Activated T-cell treated with anti-CD3 and anti-CD28 coated beads, Interleukin-2, amount 50 U/mL, for 72 hours (primary cell): ENCODE measurements at regions not wholly inside any gene's neighbourhood (a gene's known extent, or its start where the extent isn't known, plus 50 kb on each side); places are given as distances from the start of the nearest gene placed in this dataset.

ENCODE experiments used
- ATAC-seq, 2 donors: fragments of 150-1000 bp; cut with Tn5 transposase; replicated peaks in 1 of 2; 2 replicates each; pipeline ENCODE4 v1.10.0; 2021; ENCODE audit warnings: moderate library complexity in 2 of 2, mild to moderate bottlenecking in 1 of 2
- DNase-seq, 2 donors: peaks; one replicate each; pipeline ENCODE4 v3.0.0; 2021 to 2022; ENCODE audit warnings: mixed read lengths in 1 of 2
- H3K27ac Mint-ChIP-seq: one replicate; pipeline ENCODE4 v1.8.0; 2022; ENCODE audit warnings: mild to moderate bottlenecking, moderate library complexity, mixed read lengths
- H3K27me3 Mint-ChIP-seq: one replicate; pipeline ENCODE4 v1.8.0; 2022; ENCODE audit warnings: low read depth, mixed read lengths
- H3K36me3 Mint-ChIP-seq, 2 donors: one replicate each; pipeline ENCODE4 v1.8.0; 2022; ENCODE audit warnings: mixed read lengths in 2 of 2, mild to moderate bottlenecking in 1 of 2; ENCODE audit not compliant: insufficient read depth in 2 of 2
- H3K4me1 Mint-ChIP-seq: one replicate; pipeline ENCODE4 v1.8.0; 2022; ENCODE audit warnings: low read depth, mixed read lengths
- H3K4me3 Mint-ChIP-seq, 2 donors: one replicate each; pipeline ENCODE4 v1.8.0; 2022; ENCODE audit warnings: mild to moderate bottlenecking in 2 of 2, mixed read lengths in 2 of 2, moderate library complexity in 2 of 2
- H3K9me3 Mint-ChIP-seq, 2 donors: one replicate each; pipeline ENCODE4 v1.8.0; 2022; ENCODE audit warnings: mixed read lengths in 2 of 2

- H3K4me3 Mint-ChIP-seq, result no peak overlapping the region
- H3K9me3 Mint-ChIP-seq, result peaks cover 8 to 10% of the 10 kb centered on the region in 2 donors
- no peaks in the 10 kb centered on the region for H3K36me3 Mint-ChIP-seq
- no peaks in the 10 kb centered on the region for H3K4me1 Mint-ChIP-seq
- no peaks in the 10 kb centered on the region for H3K27me3 Mint-ChIP-seq
- DNase-seq (no peak), ATAC-seq (no peak)
- no peak overlapping the region for H3K27ac Mint-ChIP-seq
Observed at GRCh38 chr9:115946530-115946929, 207.1 kb upstream of the PAPPA start.

- Mint-ChIP-seq H3K4me3 (no peak overlapping the region), H3K9me3 (peaks cover 6 to 8% of the 10 kb centered on the region in 2 donors), H3K4me1 (no peaks in the 10 kb centered on the region), H3K27ac (no peak overlapping the region), H3K27me3 (no peaks in the 10 kb centered on the region), H3K36me3 (no peaks in the 10 kb centered on the region)
- DNase-seq (no peak), ATAC-seq (no peak)
Observed at GRCh38 chr9:115951977-115952376, 201.6 kb upstream of the PAPPA start.

GRCh38 chr9:115952430-115953292 is 200.9 kb upstream of the PAPPA start:
- ATAC-seq (no peak), DNase-seq (no peak)
- H3K27me3 Mint-ChIP-seq, result no peaks in the 10 kb centered on the region
- peaks cover 6 to 8% of the 10 kb centered on the region in 2 donors for H3K9me3 Mint-ChIP-seq
- no peaks in the 10 kb centered on the region for H3K4me1 Mint-ChIP-seq
- no peak overlapping the region for H3K27ac Mint-ChIP-seq
- H3K4me3 Mint-ChIP-seq, result no peak overlapping the region
- no peaks in the 10 kb centered on the region for H3K36me3 Mint-ChIP-seq

DNA sequence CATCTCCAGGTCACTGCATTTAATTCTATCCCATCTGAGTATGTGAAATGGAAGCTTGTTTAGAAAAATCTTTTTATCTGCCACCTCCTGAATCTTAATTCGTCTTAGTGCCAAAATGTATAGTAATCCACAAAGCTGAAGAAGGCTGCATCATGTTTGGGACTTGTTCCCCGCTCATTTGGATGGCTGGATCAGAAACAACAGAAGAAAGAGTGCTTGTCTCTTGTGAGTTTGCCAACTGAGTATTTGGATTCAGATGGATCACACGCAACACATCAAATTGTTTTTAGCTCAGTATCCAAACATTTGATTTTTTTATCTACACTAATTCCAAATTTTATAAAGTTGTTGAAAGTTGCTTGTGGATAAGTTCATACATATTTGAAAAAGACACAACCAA is 197.2 kb upstream of the PAPPA start:
- no peaks in the 10 kb centered on the region for H3K27me3 Mint-ChIP-seq
- ATAC-seq (no peak), DNase-seq (no peak)
- H3K36me3 Mint-ChIP-seq, result no peaks in the 10 kb centered on the region
- no peak overlapping the region for H3K27ac Mint-ChIP-seq
- H3K4me3 Mint-ChIP-seq, result no peak overlapping the region
- no peaks in the 10 kb centered on the region for H3K4me1 Mint-ChIP-seq
- H3K9me3 Mint-ChIP-seq, result peaks cover 3% of the 10 kb centered on the region in 2 donors

DNA sequence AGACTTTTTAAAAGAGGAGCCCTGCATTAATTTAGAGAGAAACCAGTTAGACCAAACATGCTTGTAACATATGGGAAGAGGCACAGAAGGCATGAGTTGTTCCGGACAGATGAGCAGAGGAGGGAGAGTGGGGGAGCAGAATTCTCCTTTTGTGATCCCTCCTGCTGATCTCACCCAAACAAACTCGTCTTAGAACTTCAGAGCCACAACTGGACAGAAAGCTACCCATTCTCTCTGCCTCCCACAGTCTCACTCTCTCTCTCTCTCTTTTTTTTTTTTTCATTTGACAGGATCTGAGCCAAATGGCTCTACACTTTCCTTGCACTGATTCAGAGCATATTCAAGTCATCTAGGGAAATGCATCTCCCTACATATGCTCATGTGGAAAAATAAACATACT is 196.0 kb upstream of the PAPPA start:
- Mint-ChIP-seq H3K4me1 (no peaks in the 10 kb centered on the region), H3K27me3 (no peaks in the 10 kb centered on the region), H3K27ac (no peak overlapping the region), H3K36me3 (no peaks in the 10 kb centered on the region), H3K9me3 (peaks cover 4% of the 10 kb centered on the region in 2 donors), H3K4me3 (no peak overlapping the region)
- ATAC-seq, result no peak
- DNase-seq, result no peak

- H3K9me3 Mint-ChIP-seq, result peaks cover 7 to 17% of the 10 kb centered on the region in 2 donors
- no peak for DNase-seq
Observed at GRCh38 chr9:115964710-115965347, 188.8 kb upstream of the PAPPA start.

GRCh38 chr9:115966660-115967059 is 186.9 kb upstream of the PAPPA start:
- no peak for DNase-seq
- H3K4me3 Mint-ChIP-seq, result no peak overlapping the region
- H3K4me1 Mint-ChIP-seq, result no peaks in the 10 kb centered on the region
- no peaks in the 10 kb centered on the region for H3K27me3 Mint-ChIP-seq
- H3K27ac Mint-ChIP-seq, result no peak overlapping the region
- H3K9me3 Mint-ChIP-seq, result peaks cover 4 to 16% of the 10 kb centered on the region in 2 donors
- H3K36me3 Mint-ChIP-seq, result peaks cover 1% of the 10 kb centered on the region in 2 donors
- ATAC-seq, result no peak

More at GRCh38 chr9:115964710-115965347, 188.8 kb upstream of the PAPPA start:
- Mint-ChIP-seq H3K4me1 (no peaks in the 10 kb centered on the region), H3K4me3 (no peak overlapping the region), H3K27me3 (no peaks in the 10 kb centered on the region), H3K27ac (no peak overlapping the region), H3K36me3 (peaks cover 1% of the 10 kb centered on the region in 2 donors)
- ATAC-seq, result no peak

GRCh38 chr9:115969096-115969495 is 184.5 kb upstream of the PAPPA start:
- ATAC-seq, result no peak
- H3K4me3 Mint-ChIP-seq, result no peak overlapping the region
- no peaks in the 10 kb centered on the region for H3K27me3 Mint-ChIP-seq
- DNase-seq, result no peak
- H3K9me3 Mint-ChIP-seq, result peaks cover 3 to 13% of the 10 kb centered on the region in 2 donors
- H3K36me3 Mint-ChIP-seq, result peaks cover 1% of the 10 kb centered on the region in 2 donors
- H3K4me1 Mint-ChIP-seq, result no peaks in the 10 kb centered on the region
- no peak overlapping the region for H3K27ac Mint-ChIP-seq

GRCh38 chr9:115972362-115972761 is 181.2 kb upstream of the PAPPA start:
- peaks cover 3 to 12% of the 10 kb centered on the region in 2 donors for H3K9me3 Mint-ChIP-seq
- DNase-seq (no peak), ATAC-seq (no peak)
- H3K27ac Mint-ChIP-seq, result no peak overlapping the region
- no peaks in the 10 kb centered on the region for H3K4me1 Mint-ChIP-seq
- H3K4me3 Mint-ChIP-seq, result no peak overlapping the region
- H3K36me3 Mint-ChIP-seq, result peaks cover 1% of the 10 kb centered on the region in 2 donors
- H3K27me3 Mint-ChIP-seq, result no peaks in the 10 kb centered on the region

DNA sequence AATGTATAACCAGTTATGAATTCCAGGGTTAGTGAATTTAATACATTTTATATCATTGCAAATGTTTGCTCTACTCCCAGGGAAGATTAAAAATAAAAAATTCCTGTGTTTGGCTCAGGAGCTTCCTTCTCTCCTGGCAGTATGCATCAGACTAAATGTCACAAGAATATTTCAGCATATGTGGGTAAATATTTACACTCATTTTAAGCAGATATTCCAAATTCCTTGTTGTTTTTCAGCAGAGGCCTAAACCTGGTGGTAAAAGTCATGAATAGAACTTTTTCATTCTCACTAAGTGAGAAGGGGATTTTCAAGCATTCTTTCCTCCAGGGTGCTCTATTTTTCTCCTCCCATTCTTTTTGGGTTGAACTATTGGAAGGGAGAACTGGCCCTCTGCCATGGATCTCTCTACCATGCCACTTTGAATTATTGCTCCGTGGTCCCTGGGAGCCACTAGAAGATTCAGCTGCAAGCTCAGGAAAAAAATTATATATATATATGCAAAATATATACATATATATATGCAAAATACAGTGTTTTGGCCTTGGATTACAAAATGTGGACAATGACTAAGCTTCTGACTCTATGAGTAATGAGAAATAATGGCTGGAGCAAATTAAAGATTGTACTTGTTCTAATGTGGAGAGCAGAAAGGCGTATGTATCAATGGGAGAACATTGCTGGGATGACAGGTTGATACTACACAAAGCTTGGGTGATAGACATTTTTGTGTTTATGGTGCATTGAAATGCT is 180.6 kb upstream of the PAPPA start:
- Mint-ChIP-seq H3K27ac (no peak overlapping the region), H3K27me3 (no peaks in the 10 kb centered on the region), H3K9me3 (peaks cover 2 to 11% of the 10 kb centered on the region in 2 donors), H3K4me3 (no peak overlapping the region), H3K4me1 (no peaks in the 10 kb centered on the region), H3K36me3 (peaks cover 1% of the 10 kb centered on the region in 2 donors)
- ATAC-seq (no peak), DNase-seq (no peak)

DNA sequence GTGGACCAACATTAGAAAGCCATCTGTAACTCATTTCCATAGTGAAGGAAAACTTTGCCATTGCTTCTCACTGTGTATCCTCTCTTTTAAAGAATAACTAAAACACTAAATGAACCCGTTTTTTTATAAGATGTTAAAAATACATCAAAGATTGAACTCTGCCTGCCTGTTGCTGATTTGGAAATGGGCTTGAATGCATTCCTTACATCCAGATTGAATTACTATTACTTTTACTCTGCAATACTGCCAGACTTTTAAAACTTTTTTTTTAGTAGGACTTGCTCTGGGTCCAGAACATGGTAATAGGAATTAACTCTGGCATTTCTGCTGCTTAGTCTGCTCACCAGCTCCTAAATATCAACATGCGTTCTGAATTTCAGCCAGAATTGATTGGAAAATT is 176.8 kb upstream of the PAPPA start:
- H3K4me3 Mint-ChIP-seq, result no peak overlapping the region

GRCh38 chr9:115978091-115978490 is 175.5 kb upstream of the PAPPA start:
- H3K27me3 Mint-ChIP-seq, result no peaks in the 10 kb centered on the region
- ATAC-seq, result no peak
- no peak for DNase-seq
- H3K4me3 Mint-ChIP-seq, result no peak overlapping the region
- no peaks in the 10 kb centered on the region for H3K4me1 Mint-ChIP-seq
- H3K36me3 Mint-ChIP-seq, result no peaks in the 10 kb centered on the region
- H3K9me3 Mint-ChIP-seq, result peaks cover 0 to 2% of the 10 kb centered on the region in 2 donors
- H3K27ac Mint-ChIP-seq, result no peak overlapping the region

More for the DNA sequence above, 176.8 kb upstream of the PAPPA start:
- no peak for ATAC-seq
- no peaks in the 10 kb centered on the region for H3K27me3 Mint-ChIP-seq
- H3K36me3 Mint-ChIP-seq, result no peaks in the 10 kb centered on the region
- DNase-seq, result no peak
- H3K4me1 Mint-ChIP-seq, result no peaks in the 10 kb centered on the region
- peaks cover 0 to 2% of the 10 kb centered on the region in 2 donors for H3K9me3 Mint-ChIP-seq
- H3K27ac Mint-ChIP-seq, result no peak overlapping the region

DNA sequence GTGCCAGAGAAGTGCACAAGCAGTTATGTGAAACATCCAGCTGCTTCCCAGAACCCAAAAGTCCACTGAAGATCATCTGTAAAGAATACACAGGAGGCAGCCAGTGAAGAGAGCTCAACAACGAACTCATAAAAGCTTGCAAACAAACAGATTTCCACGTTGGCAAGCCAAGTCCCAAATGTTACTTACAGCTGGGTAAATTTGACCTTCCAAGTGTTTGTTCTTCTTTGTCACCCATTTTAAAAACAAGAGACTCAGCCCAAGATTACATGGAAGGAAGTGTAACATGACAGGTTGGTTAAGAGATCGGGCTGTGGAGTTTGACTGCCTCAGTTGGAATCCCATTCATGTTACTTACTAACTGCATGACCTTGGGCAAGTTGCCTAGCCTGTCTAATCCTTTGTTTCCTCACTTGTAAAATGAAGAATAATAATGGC is 174.9 kb upstream of the PAPPA start:
- Mint-ChIP-seq H3K4me1 (no peaks in the 10 kb centered on the region), H3K27me3 (no peaks in the 10 kb centered on the region), H3K9me3 (peaks cover 0 to 2% of the 10 kb centered on the region in 2 donors), H3K27ac (no peak overlapping the region), H3K36me3 (no peaks in the 10 kb centered on the region), H3K4me3 (no peak overlapping the region)
- DNase-seq (no peak), ATAC-seq (no peak)
